ENCODE measurements at regions not wholly inside any gene's neighbourhood (a gene's known extent, or its start where the extent isn't known, plus 50 kb on each side); places are given as distances from the start of the nearest gene placed in this dataset.
A peak's percentile ranks its signal among the peaks of the same experiment; 100 is the strongest.

DNA sequence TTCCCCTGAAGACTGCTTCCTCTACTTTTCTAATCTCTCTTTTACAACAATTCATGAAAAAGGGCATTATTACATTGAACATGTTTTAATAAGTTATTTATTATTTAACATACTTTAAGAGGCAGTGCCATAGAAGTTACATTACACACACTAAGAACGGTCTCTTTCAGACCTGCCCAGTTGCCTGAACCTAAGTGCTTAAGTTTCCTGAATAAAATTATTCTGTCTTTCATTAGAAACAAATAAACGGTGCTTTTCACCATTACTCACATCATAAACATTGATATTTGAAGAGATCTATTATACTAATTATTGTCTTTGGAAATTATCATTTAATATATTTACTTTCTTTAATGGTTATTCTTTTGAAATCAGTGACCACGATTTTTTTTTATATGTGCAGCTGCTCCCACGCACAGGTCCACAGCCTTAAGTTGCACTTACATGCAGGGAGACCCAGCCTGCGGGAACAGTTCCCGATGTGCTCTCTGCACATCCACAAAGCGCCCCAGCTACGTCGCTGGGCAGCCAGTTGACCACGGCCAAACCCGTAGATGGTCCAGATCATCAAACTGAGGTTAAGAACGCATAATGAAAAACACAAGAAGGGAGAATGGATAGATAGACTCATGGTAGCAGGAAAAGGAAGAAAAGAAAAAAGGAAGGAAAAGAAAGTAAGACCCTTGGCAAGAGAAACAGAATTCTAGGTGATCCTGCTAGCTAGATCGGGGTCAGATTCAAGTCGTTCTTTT, 437.0 kb upstream of the MGMT start:
- TF ChIP-seq, protein P1, sequence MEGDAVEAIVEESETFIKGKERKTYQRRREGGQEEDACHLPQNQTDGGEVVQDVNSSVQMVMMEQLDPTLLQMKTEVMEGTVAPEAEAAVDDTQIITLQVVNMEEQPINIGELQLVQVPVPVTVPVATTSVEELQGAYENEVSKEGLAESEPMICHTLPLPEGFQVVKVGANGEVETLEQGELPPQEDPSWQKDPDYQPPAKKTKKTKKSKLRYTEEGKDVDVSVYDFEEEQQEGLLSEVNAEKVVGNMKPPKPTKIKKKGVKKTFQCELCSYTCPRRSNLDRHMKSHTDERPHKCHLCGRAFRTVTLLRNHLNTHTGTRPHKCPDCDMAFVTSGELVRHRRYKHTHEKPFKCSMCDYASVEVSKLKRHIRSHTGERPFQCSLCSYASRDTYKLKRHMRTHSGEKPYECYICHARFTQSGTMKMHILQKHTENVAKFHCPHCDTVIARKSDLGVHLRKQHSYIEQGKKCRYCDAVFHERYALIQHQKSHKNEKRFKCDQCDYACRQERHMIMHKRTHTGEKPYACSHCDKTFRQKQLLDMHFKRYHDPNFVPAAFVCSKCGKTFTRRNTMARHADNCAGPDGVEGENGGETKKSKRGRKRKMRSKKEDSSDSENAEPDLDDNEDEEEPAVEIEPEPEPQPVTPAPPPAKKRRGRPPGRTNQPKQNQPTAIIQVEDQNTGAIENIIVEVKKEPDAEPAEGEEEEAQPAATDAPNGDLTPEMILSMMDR (IDR thresholded peaks at IDR 0.05; ENCODE audit: insufficient read depth, low read length): no peak
- DNase-seq (ENCODE audit: low read depth): no peak
- H3K4me3 ChIP-seq (ENCODE audit: low read depth, low read length): no peak overlapping the region

DNA sequence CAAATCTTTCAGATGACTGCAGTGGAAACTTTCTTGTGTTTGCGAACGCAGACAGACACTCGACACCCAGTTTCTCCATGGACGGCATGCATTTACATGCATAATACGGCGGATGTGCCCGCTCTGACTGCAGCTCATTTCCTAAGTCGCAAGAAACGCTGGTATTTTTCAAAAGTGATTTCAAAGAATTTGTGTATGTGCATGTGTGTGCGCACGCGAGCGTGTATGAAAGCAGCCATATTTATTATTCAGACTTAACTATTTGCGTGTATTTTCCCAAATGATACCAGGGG, 436.5 kb upstream of the MGMT start:
- TF ChIP-seq, protein P1 (IDR thresholded peaks at IDR 0.05; ENCODE audit: insufficient read depth, low read length): no peak
- DNase-seq (ENCODE audit: low read depth): no peak

DNA sequence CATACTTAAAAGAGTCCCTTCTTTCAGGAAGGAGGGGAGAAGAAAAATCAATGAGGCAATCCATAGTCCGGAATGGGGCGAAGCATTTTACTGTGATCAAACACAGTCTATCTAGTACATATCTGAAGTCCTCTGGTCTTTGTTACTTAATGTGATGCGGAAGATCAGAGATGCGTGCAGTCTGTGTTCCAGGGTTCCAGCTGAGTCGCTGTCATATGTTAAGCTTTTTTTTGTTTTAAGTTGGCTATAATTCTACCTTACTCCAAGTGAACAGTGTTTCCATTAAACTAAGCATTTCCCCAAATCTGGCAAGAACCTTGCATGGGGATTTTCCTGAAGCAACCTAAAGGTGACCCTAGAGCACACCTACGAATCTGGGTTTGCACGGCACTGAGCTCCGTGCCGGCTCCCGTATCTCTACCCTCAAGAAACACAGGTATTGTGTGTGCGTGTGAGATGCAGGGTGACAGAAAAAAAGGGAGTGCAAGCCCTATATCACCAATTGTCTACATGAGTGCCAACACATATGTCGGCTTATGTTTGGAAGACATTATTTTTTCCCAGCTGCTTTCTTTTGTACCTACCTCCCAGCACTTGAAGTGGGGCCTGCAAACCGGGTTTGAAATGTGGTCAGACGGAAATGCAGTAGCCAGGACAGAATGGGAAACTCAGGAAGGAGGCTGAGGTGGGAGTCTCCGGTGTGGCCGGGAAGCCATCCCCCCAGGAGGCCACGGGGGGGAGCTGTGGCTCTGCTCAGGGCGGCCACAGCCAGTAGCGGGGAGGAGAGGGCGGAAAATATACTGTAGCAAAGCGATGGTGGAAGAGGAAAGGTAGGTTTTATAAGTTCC, 435.8 kb upstream of the MGMT start:
- DNase-seq (ENCODE audit: low read depth): peak; percentile 63
- TF ChIP-seq, protein P1 (IDR thresholded peaks at IDR 0.05; ENCODE audit: insufficient read depth, low read length): peak; percentile 99
- H3K4me3 ChIP-seq (ENCODE audit: low read depth, low read length): no peak overlapping the region

More for the DNA sequence above, 436.5 kb upstream of the MGMT start:
- H3K4me3 ChIP-seq (ENCODE audit: low read depth, low read length): no peak overlapping the region

DNA sequence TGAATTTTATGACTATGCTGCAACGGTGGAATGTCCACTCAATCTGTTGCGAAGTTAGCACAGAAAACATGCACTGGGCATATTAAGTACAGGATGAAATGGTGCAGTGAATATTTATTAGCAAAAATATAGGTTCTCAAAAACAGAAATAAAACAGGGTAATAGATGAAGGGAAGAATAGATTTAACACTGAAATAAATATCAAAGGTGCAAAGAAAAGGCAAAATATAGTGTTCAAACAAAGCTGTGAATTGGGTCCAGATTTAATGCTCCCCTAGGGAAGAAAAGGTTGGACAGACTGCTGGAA, 435.2 kb upstream of the MGMT start:
- no peak overlapping the region for H3K4me3 ChIP-seq (ENCODE audit: low read depth, low read length)
- DNase-seq (ENCODE audit: low read depth): no peak
- TF ChIP-seq, protein P1 (IDR thresholded peaks at IDR 0.05; ENCODE audit: insufficient read depth, low read length): no peak

DNA sequence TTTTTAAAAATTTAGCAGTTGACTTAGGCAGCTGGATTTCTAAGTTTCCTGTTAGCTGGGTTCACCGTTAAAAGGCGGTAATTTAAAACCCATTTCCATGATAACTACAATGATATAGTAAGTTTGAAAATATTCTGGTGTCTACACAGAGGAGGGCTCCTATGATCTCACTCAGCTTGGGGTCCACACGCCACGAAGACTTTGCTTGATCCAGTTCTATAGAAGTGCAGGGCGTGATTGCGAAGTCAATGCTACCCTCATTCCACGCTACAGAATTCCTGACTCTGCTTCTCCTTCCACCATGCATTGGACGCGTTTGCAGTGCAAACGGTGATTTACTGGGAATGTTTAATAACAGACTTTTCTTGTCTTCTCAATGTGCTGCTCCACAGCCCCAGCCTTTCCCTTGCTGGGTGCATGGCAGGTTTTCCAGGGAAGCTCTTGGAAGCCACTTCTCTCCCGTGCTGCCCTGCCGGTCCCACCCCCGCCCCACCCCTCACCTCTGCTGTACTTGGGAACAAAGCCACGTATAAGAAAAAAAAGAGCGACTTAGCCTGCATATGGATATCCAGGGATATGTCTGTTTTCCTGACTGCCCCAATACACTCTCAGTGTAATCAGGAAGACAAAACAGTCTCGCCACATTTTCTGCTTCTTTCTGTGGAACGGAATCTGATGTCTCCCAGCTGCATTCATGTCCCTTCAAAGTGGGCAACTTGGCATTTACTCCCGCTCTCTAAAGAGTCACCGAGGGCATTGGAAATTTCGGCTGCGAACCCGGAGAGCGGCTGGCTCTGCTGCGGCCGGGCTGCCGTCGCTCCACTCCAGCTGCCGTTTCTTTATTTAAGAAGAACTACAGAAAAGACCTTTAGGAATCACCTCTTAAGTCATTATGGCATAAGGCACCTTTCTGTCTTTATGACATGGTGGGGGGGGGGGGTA, 434.4 kb upstream of the MGMT start:
- TF ChIP-seq, protein P1 (IDR thresholded peaks at IDR 0.05; ENCODE audit: insufficient read depth, low read length): no peak
- H3K4me3 ChIP-seq (ENCODE audit: low read depth, low read length): no peak overlapping the region
- no peak for DNase-seq (ENCODE audit: low read depth)

DNA sequence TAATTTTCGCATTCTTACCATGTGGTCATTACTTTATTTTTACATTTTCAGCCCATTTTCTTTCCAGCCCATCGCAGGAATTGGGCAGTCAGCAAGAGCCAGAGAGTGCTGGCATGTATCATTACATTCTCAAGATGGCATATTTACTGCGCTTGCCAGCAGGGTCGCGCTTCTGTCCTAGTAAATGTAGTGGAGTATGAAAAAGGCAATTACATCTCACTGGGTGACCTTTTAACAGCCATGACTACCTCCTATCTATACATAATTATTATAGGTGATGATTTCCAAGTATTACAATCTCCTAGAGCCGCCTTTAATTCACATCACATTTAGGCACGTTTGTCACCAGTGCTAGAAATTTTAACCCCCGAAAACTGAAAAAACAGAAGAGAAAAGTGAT, 433.7 kb upstream of the MGMT start:
- TF ChIP-seq, protein P1 (IDR thresholded peaks at IDR 0.05; ENCODE audit: insufficient read depth, low read length): no peak
- no peak overlapping the region for H3K4me3 ChIP-seq (ENCODE audit: low read depth, low read length)
- no peak for DNase-seq (ENCODE audit: low read depth)

Measured in fibroblast of the aortic adventitia (primary cell).